IMR-90 (cell line): ENCODE measurements at regions not wholly inside any gene's neighbourhood (a gene's known extent, or its start where the extent isn't known, plus 50 kb on each side); places are given as distances from the start of the nearest gene placed in this dataset.
A peak's percentile ranks its signal among the peaks of the same experiment; 100 is the strongest.

ENCODE experiments used
- ATAC-seq: fragments of 200-7000 bp; cut with Tn5 transposase; 2 replicates; pipeline ENCODE4 v1.9.1; 2020; ENCODE audit warnings: low read depth, mild to moderate bottlenecking, moderate library complexity
- BruUV-seq: library from RNA; stranded (reverse); fragments of 400-500 nt; replicated peaks from 2 replicates; lab custom pipeline; 2021; lab: Mats Ljungman, UMichigan
- CTCF ChIA-PET: fragments of 300-600 bp; formaldehyde crosslinking; extraction: SDS; loops from one replicate; lab custom pipeline; 2021; ENCODE audit warnings: antibody characterized with exemption; lab: Yijun Ruan, JAX
- POLR2A ChIA-PET: fragments of 300-600 bp; sonication (Branson Sonifier 250); formaldehyde crosslinking; loops from one replicate; lab custom pipeline; 2022; ENCODE audit warnings: antibody characterized with exemption; ENCODE audit not compliant: unreplicated experiment; lab: Charles Lee
- DNase-seq: peaks from one replicate; pipeline ENCODE4 v3.0.0; 2013
- H2AFZ ChIP-seq: replicated peaks from 2 replicates; pipeline ENCODE3; 2013; ENCODE audit warnings: low read length, mild to moderate bottlenecking; ENCODE audit not compliant: poor library complexity
- H2AK5ac ChIP-seq: 2 replicates; pipeline ENCODE4 v1.6.1; 2013; ENCODE audit warnings: low read depth, low read length, inconsistent platforms
- H2AK9ac ChIP-seq: replicated peaks from 2 replicates; pipeline ENCODE3; 2013; ENCODE audit warnings: mild to moderate bottlenecking, low read depth, low read length, moderate library complexity; ENCODE audit not compliant: poor library complexity
- H2BK120ac ChIP-seq: 2 replicates; pipeline ENCODE4 v1.6.1; 2013; ENCODE audit warnings: low read depth, low read length, inconsistent platforms
- H2BK15ac ChIP-seq: 3 replicates; pipeline ENCODE4 v1.6.1; 2013; ENCODE audit warnings: low read depth, low read length, inconsistent platforms
- H2BK20ac ChIP-seq: 2 replicates; pipeline ENCODE4 v1.6.1; 2013; ENCODE audit warnings: low read depth, mild to moderate bottlenecking, inconsistent platforms, low read length, moderate library complexity
- H2BK5ac ChIP-seq: 2 replicates; pipeline ENCODE4 v1.6.1; 2013; ENCODE audit warnings: mild to moderate bottlenecking, low read depth, low read length, inconsistent platforms; ENCODE audit not compliant: poor library complexity, severe bottlenecking
- H3K14ac ChIP-seq: replicated peaks from 2 replicates; pipeline ENCODE4 v1.6.1; 2013; ENCODE audit warnings: low read depth, low read length, inconsistent platforms
- H3K18ac ChIP-seq: 2 replicates; pipeline ENCODE4 v1.6.1; 2013; ENCODE audit warnings: low read depth, low read length, control low read depth
- H3K23ac ChIP-seq: 2 replicates; pipeline ENCODE4 v1.6.1; 2013; ENCODE audit warnings: low read depth, low read length, inconsistent platforms
- H3K27ac ChIP-seq: 2 replicates; pipeline ENCODE4 v1.5.1; 2013; ENCODE audit warnings: mild to moderate bottlenecking, control low read depth, low read length; ENCODE audit not compliant: insufficient read depth
- H3K27me3 ChIP-seq: 2 replicates; pipeline ENCODE4 v1.6.1; 2013; ENCODE audit warnings: low read length; ENCODE audit not compliant: control insufficient read depth, insufficient read depth
- H3K36me3 ChIP-seq: 2 replicates; pipeline ENCODE4 v1.6.1; 2013; ENCODE audit warnings: low read length, mixed read lengths; ENCODE audit not compliant: control insufficient read depth, insufficient read depth
- H3K4ac ChIP-seq: 2 replicates; pipeline ENCODE4 v1.6.1; 2013; ENCODE audit warnings: low read depth, low read length, inconsistent platforms
- H3K4me1 ChIP-seq: 2 replicates; pipeline ENCODE4 v1.6.1; 2013; ENCODE audit warnings: low read length, mixed read lengths; ENCODE audit not compliant: control insufficient read depth, insufficient read depth
- H3K4me2 ChIP-seq: 2 replicates; pipeline ENCODE4 v1.6.1; 2013; ENCODE audit warnings: low read depth, mild to moderate bottlenecking, control low read depth, low read length, moderate library complexity
- H3K4me3 ChIP-seq: 2 replicates; pipeline ENCODE4 v1.5.1; 2013; ENCODE audit warnings: low read depth, mild to moderate bottlenecking, control low read depth, low read length, moderate library complexity; ENCODE audit not compliant: insufficient read depth
- H3K56ac ChIP-seq: 2 replicates; pipeline ENCODE4 v1.6.1; 2013; ENCODE audit warnings: low read length, inconsistent platforms; ENCODE audit not compliant: insufficient read depth; ENCODE audit errors: extremely low read depth
- H3K79me1 ChIP-seq, 2 experiments: 2 replicates each; pipeline ENCODE4 v1.6.1; 2013; ENCODE audit warnings: low read length in 2 of 2, inconsistent platforms in 1 of 2, low read depth in 1 of 2
- H3K9ac ChIP-seq: 2 replicates; pipeline ENCODE4 v1.6.1; 2013; ENCODE audit warnings: low read depth, low read length, control low read depth
- H3K9me1 ChIP-seq: 2 replicates; pipeline ENCODE4 v1.6.1; 2013; ENCODE audit warnings: low read length, inconsistent platforms; ENCODE audit not compliant: insufficient read depth
- H3K9me3 ChIP-seq: 2 replicates; pipeline ENCODE4 v1.6.1; 2013; ENCODE audit warnings: low read length; ENCODE audit not compliant: control insufficient read depth, insufficient read depth
- H4K20me1 ChIP-seq: 2 replicates; pipeline ENCODE4 v1.6.1; 2013; ENCODE audit warnings: low read length, inconsistent platforms; ENCODE audit not compliant: insufficient read depth
- H4K5ac ChIP-seq: 2 replicates; pipeline ENCODE4 v1.6.1; 2013; ENCODE audit warnings: mild to moderate bottlenecking, low read depth, low read length, control low read depth
- H4K8ac ChIP-seq, 2 experiments: 2 replicates each; pipeline ENCODE4 v1.6.1; 2013; ENCODE audit warnings: low read depth in 2 of 2, low read length in 2 of 2, control low read depth in 1 of 2, inconsistent platforms in 1 of 2
- H4K91ac ChIP-seq: 2 replicates; pipeline ENCODE4 v1.6.1; 2013; ENCODE audit warnings: low read depth, low read length, inconsistent platforms; ENCODE audit not compliant: insufficient read depth
- BHLHE40 ChIP-seq: fragments of 150-350 bp; IDR thresholded peaks from 2 replicates; pipeline ENCODE4 v1.6.1; 2016; ENCODE audit warnings: mild to moderate bottlenecking, low read depth, low read length
- CEBPB ChIP-seq: IDR thresholded peaks from 2 replicates; pipeline ENCODE4 v1.6.1; 2012; ENCODE audit warnings: low read depth, low read length, improper control_type of control experiment
- NFE2L2 ChIP-seq: fragments of 150-350 bp; IDR thresholded peaks from 2 replicates; pipeline ENCODE4 v1.6.1; 2016; ENCODE audit warnings: low read depth, mild to moderate bottlenecking, low read length
- RAD21 ChIP-seq: IDR thresholded peaks from 2 replicates; pipeline ENCODE4 v1.6.1; 2012; ENCODE audit warnings: low read length, improper control_type of control experiment
- SMC3 ChIP-seq: fragments of 150-350 bp; IDR thresholded peaks from 2 replicates; pipeline ENCODE4 v1.6.1; 2016; ENCODE audit warnings: low read depth, mild to moderate bottlenecking, antibody characterized with exemption, low read length, moderate library complexity
- WGBS, 2 experiments: methylation state at CpG; one replicate each; pipeline versions ENCODE4 v1.1.5 to v1.1.7; 2013; ENCODE audit warnings: missing lambda C conversion rate in 2 of 2; ENCODE audit not compliant: insufficient read length in 1 of 2; ENCODE audit errors: extremely low coverage in 2 of 2; 5-methylcytosine and 5-hydroxymethylcytosine counted together
- dilution Hi-C: fragments of 300-500 bp; cut with HindIII; formaldehyde crosslinking; loops from one replicate; pipeline ENCODE4 v1.14.3; 2018; ENCODE audit warnings: low sequenced_read_pairs; ENCODE audit not compliant: unreplicated experiment
- in situ Hi-C: fragments of 300-500 bp; cut with MboI; formaldehyde crosslinking; loops from 3 replicates; pipeline ENCODE4 v1.14.3; 2019; ENCODE audit warnings: low sequenced_read_pairs, inconsistent platforms, mixed read lengths
- intact Hi-C: fragments of 100-400 bp; cut with micrococcal nuclease; formaldehyde crosslinking; loops from 2 replicates; pipeline ENCODE4 v1.10.0; 2022
- TF ChIP-seq, protein P1 (sequence below): fragments of 150-350 bp; IDR thresholded peaks from 2 replicates; pipeline ENCODE4 v1.6.1; 2017; ENCODE audit warnings: mild to moderate bottlenecking, antibody characterized with exemption, low read length, low read depth
- TF ChIP-seq, protein P2 (sequence below): conservative IDR thresholded peaks from 2 replicates; pipeline ENCODE4 v1.5.1; 2012; ENCODE audit warnings: mild to moderate bottlenecking, low read depth, low read length, improper control_type of control experiment
- TF ChIP-seq, protein P3 (sequence below): fragments of 150-350 bp; IDR thresholded peaks from 2 replicates; pipeline ENCODE4 v1.6.1; 2016; ENCODE audit warnings: low read depth, mild to moderate bottlenecking, low read length, moderate library complexity, borderline replicate concordance

DNA sequence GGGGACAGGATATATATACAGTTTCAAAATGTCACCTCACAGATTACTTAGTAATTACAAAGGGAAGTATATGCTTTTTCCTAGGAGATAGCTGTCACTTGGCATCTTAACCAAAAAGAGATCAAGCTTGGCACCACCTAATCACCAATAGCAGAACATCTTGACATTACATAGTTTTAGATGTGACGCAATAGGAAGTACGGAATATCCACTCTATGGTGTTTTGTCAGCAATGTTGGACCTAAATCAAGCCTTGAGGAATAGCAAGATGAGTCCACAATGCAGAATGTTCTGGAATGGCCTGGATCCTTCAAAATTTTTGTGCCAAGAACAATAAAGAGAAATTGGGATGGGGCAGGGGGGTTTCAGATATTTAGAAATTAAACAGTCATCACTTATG, 1488.2 kb downstream of the FSTL5 start:
- Histone ChIP-seq H3K36me3 (no peaks in the 10 kb centered on the region), H3K9ac (no peak overlapping the region), H2BK120ac (no peak overlapping the region), H3K4ac (no peak overlapping the region), H4K8ac (no peak overlapping the region), H3K27me3 (no peaks in the 10 kb centered on the region), H3K4me1 (no peaks in the 10 kb centered on the region), H3K14ac (no peak overlapping the region), H3K56ac (no peak overlapping the region), H3K4me3 (no peak overlapping the region), H2AK9ac (no peak overlapping the region), H4K5ac (no peak overlapping the region), H3K18ac (no peak overlapping the region), H2BK20ac (no peak overlapping the region), H3K79me1 (no peaks in the 10 kb centered on the region), H3K23ac (no peak overlapping the region), H3K4me2 (no peak overlapping the region), H4K20me1 (no peaks in the 10 kb centered on the region), H2BK5ac (no peak overlapping the region), H3K27ac (no peak overlapping the region), H2AFZ (no peak overlapping the region), H4K91ac (no peak overlapping the region), H2BK15ac (no peak overlapping the region), H3K9me1 (no peaks in the 10 kb centered on the region), H3K9me3 (peaks cover 4% of the 10 kb centered on the region), H2AK5ac (no peak overlapping the region)
- ATAC-seq: no peak
- TF ChIP-seq, protein P1, sequence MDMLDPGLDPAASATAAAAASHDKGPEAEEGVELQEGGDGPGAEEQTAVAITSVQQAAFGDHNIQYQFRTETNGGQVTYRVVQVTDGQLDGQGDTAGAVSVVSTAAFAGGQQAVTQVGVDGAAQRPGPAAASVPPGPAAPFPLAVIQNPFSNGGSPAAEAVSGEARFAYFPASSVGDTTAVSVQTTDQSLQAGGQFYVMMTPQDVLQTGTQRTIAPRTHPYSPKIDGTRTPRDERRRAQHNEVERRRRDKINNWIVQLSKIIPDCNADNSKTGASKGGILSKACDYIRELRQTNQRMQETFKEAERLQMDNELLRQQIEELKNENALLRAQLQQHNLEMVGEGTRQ: no peak
- no peak for TF ChIP-seq BHLHE40
- TF ChIP-seq, protein P2, sequence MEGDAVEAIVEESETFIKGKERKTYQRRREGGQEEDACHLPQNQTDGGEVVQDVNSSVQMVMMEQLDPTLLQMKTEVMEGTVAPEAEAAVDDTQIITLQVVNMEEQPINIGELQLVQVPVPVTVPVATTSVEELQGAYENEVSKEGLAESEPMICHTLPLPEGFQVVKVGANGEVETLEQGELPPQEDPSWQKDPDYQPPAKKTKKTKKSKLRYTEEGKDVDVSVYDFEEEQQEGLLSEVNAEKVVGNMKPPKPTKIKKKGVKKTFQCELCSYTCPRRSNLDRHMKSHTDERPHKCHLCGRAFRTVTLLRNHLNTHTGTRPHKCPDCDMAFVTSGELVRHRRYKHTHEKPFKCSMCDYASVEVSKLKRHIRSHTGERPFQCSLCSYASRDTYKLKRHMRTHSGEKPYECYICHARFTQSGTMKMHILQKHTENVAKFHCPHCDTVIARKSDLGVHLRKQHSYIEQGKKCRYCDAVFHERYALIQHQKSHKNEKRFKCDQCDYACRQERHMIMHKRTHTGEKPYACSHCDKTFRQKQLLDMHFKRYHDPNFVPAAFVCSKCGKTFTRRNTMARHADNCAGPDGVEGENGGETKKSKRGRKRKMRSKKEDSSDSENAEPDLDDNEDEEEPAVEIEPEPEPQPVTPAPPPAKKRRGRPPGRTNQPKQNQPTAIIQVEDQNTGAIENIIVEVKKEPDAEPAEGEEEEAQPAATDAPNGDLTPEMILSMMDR: no peak
- peak; percentile 68 for TF ChIP-seq CEBPB
- no peak for TF ChIP-seq NFE2L2
- TF ChIP-seq, protein P3, sequence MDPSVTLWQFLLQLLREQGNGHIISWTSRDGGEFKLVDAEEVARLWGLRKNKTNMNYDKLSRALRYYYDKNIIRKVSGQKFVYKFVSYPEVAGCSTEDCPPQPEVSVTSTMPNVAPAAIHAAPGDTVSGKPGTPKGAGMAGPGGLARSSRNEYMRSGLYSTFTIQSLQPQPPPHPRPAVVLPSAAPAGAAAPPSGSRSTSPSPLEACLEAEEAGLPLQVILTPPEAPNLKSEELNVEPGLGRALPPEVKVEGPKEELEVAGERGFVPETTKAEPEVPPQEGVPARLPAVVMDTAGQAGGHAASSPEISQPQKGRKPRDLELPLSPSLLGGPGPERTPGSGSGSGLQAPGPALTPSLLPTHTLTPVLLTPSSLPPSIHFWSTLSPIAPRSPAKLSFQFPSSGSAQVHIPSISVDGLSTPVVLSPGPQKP: no peak
- no peak for TF ChIP-seq SMC3
- TF ChIP-seq RAD21: no peak
- in situ Hi-C loops: no loop called here
- dilution Hi-C loops: no loop called here
- ChIA-PET CTCF (no interaction called here), POLR2A (no interaction called here)
- BruUV-seq: no TSS peak
- no CpG with 5 or more reads among the region's 2 CpGs for WGBS, 2 experiments
- DNase-seq: no peak
- intact Hi-C loops: no loop called here
